ENCODE measurements at regions not wholly inside any gene's neighbourhood (a gene's known extent, or its start where the extent isn't known, plus 50 kb on each side); places are given as distances from the start of the nearest gene placed in this dataset.

DNA sequence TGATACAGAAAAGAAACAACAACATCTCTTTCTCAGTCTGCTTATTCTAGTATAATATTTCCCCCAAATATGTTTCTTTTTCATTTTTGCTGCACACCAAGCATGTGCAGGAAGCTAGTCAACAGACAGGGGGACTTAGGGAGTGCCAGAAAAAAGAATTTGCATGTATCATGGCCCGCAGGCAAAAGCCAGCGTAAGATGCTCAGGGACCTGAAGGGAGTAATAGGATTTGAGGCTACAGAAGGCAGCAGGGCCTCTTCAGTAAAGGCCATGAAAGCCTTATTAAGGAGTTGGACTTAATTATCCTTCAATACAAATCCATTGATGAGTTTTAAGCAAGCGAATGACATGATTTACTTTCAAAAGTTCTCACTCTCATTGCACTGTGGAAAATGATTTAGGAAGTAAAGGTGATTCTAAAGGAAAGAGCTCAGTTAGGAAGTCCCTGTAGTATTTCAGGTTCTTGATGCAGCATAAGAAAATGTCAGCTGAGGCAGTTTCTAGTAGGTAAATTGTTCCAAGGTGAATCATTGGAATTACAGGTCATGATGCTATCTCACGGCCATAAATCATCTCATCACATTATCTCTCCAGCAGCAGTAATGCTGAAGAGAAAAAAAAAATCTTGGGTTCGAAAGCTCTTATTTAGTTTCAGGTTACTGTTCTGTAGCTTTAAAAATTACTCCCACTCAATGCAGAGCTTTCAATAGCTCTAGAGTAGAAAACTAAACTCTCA lies 94.8 kb downstream of the PTCHD4 start:
- Histone ChIP-seq H3K79me2 (ENCODE audit: control insufficient read depth, insufficient read depth, low read length, unreplicated experiment) (no peaks in the 10 kb centered on the region), H3K4me3 (ENCODE audit: low read depth, low read length) (no peak overlapping the region), H3K4me1 (ENCODE audit: control insufficient read depth, insufficient read depth, low read length, unreplicated experiment) (no peaks in the 10 kb centered on the region), H2AFZ (ENCODE audit: low read length, unreplicated experiment) (no peak overlapping the region), H3K27ac (ENCODE audit: low read depth, low read length) (no peak overlapping the region), H3K27me3 (ENCODE audit: insufficient read depth, low read length) (no peaks in the 10 kb centered on the region; the same call in 1 of the 2 replicates), H3K36me3 (ENCODE audit: insufficient read depth, low read length) (no peaks in the 10 kb centered on the region)

DNA sequence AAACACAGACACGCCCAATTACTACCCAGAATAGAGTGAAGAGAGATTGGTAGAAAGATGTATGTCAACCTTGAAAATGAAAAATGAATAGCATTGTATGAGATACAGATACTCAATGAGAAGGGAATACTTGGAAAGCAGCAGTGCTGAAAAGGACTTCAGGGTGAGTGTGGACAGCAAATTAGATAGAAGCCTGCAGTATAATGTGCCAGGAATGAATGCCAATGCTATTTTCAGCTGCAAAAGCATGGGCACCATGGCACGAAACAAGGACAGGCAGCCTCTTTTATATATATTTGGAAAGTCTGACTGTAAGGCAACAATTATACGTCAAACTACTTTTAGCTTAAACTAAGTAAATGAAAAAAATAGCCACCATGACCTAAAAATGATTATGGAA lies 118.2 kb downstream of the PTCHD4 start:
- Histone ChIP-seq H3K4me1 (ENCODE audit: control insufficient read depth, insufficient read depth, low read length, unreplicated experiment) (no peaks in the 10 kb centered on the region), H3K27me3 (ENCODE audit: insufficient read depth, low read length) (peaks cover 29% of the 10 kb centered on the region), H3K79me2 (ENCODE audit: control insufficient read depth, insufficient read depth, low read length, unreplicated experiment) (no peaks in the 10 kb centered on the region), H3K4me3 (ENCODE audit: low read depth, low read length) (no peak overlapping the region), H3K27ac (ENCODE audit: low read depth, low read length) (no peak overlapping the region), H2AFZ (ENCODE audit: low read length, unreplicated experiment) (no peak overlapping the region), H3K36me3 (ENCODE audit: insufficient read depth, low read length) (no peaks in the 10 kb centered on the region)

DNA sequence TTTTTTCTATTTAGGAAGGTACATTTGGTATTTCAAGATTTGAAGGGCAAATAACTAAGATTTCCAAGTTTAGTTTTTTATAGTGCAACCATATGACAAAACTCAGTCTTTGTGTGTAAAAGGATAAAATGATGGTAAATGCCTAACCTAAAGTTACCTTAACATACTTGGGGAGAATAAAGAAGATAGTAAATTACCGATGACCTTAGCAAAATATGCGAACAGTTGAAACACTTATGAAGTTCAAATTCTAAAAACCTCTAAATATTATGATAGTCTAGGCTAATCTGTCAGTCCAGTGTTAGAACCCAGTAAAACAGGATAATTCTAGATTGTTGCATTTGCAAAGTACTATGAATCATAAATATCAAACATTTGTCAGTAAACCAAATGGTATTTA lies 127.5 kb downstream of the PTCHD4 start:
- H3K79me2 ChIP-seq (ENCODE audit: control insufficient read depth, insufficient read depth, low read length, unreplicated experiment): no peaks in the 10 kb centered on the region
- H3K27ac ChIP-seq (ENCODE audit: low read depth, low read length): no peak overlapping the region
- no peaks in the 10 kb centered on the region for H3K4me1 ChIP-seq (ENCODE audit: control insufficient read depth, insufficient read depth, low read length, unreplicated experiment)
- H2AFZ ChIP-seq (ENCODE audit: low read length, unreplicated experiment): no peak overlapping the region
- H3K36me3 ChIP-seq (ENCODE audit: insufficient read depth, low read length): no peaks in the 10 kb centered on the region
- H3K4me3 ChIP-seq (ENCODE audit: low read depth, low read length): no peak overlapping the region
- no peaks in the 10 kb centered on the region for H3K27me3 ChIP-seq (ENCODE audit: insufficient read depth, low read length)

DNA sequence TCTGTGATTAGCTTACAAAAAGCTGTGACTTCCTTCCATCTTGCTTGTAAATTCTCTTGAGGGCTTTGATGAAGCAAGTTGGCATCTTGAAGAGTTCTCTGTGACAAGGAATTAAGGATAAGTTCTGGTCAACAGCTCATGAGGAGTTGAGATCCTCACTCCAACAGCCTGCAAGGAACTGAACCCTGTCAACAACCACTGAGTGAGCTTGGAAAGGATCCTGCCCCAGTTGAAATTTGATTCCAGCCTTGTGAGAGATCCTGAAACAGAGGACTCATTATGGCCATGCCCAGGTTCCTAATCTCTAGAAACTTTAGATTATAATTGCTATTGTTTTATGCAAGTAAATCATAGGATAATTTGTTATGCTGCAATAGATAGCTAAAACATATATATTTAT lies 133.7 kb downstream of the PTCHD4 start:
- Histone ChIP-seq H3K36me3 (ENCODE audit: insufficient read depth, low read length) (no peaks in the 10 kb centered on the region), H2AFZ (ENCODE audit: low read length, unreplicated experiment) (no peak overlapping the region), H3K27me3 (ENCODE audit: insufficient read depth, low read length) (no peaks in the 10 kb centered on the region), H3K4me3 (ENCODE audit: low read depth, low read length) (no peak overlapping the region), H3K79me2 (ENCODE audit: control insufficient read depth, insufficient read depth, low read length, unreplicated experiment) (no peaks in the 10 kb centered on the region), H3K27ac (ENCODE audit: low read depth, low read length) (no peak overlapping the region), H3K4me1 (ENCODE audit: control insufficient read depth, insufficient read depth, low read length, unreplicated experiment) (no peaks in the 10 kb centered on the region)

DNA sequence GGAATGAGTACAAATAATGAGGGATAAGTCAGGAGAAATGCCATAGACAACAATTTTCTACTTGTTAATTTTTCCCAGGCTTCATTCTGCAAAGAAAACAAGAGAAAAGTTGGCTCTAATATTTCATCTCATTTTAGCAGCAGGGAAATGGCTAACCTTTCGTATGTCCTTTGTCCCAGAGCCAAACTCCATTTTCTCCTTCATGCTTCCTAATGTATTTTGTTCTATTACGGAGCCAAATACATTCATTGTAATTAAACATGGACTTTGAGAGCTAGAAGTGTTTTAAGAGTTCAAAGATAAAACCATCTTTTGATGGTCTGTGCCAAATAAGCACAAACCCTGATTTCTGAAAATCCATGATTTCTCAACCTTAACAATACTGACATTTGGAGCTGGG lies 136.9 kb downstream of the PTCHD4 start:
- H3K36me3 ChIP-seq (ENCODE audit: insufficient read depth, low read length): no peaks in the 10 kb centered on the region

DNA sequence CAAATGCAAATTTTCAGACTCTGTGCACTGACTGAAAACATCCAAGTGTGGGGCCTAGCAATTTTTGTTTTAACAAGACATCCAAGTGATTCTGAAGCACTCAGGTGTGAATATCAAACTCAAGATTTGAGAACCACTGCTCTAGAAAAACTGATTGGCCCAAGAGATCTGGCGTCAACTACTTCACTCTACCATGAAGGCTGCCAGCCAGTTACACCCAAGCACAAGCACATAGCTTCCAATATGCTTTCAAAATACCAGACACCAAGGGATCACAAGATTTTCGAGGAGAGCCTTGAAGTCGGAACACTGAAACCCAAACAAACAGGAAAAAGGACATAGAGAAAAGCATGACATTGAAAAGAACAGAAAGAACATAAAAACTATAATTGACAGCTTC lies 140.2 kb downstream of the PTCHD4 start:
- no peaks in the 10 kb centered on the region for H3K36me3 ChIP-seq (ENCODE audit: insufficient read depth, low read length)
- H2AFZ ChIP-seq (ENCODE audit: low read length, unreplicated experiment): no peak overlapping the region
- H3K4me3 ChIP-seq (ENCODE audit: low read depth, low read length): no peak overlapping the region
- no peaks in the 10 kb centered on the region for H3K79me2 ChIP-seq (ENCODE audit: control insufficient read depth, insufficient read depth, low read length, unreplicated experiment)
- no peak overlapping the region for H3K27ac ChIP-seq (ENCODE audit: low read depth, low read length)
- H3K4me1 ChIP-seq (ENCODE audit: control insufficient read depth, insufficient read depth, low read length, unreplicated experiment): no peaks in the 10 kb centered on the region
- no peaks in the 10 kb centered on the region for H3K27me3 ChIP-seq (ENCODE audit: insufficient read depth, low read length)

More for the DNA sequence above, 136.9 kb downstream of the PTCHD4 start:
- no peak overlapping the region for H2AFZ ChIP-seq (ENCODE audit: low read length, unreplicated experiment)
- no peak overlapping the region for H3K4me3 ChIP-seq (ENCODE audit: low read depth, low read length)
- H3K27ac ChIP-seq (ENCODE audit: low read depth, low read length): no peak overlapping the region
- H3K27me3 ChIP-seq (ENCODE audit: insufficient read depth, low read length): no peaks in the 10 kb centered on the region
- H3K4me1 ChIP-seq (ENCODE audit: control insufficient read depth, insufficient read depth, low read length, unreplicated experiment): no peaks in the 10 kb centered on the region
- H3K79me2 ChIP-seq (ENCODE audit: control insufficient read depth, insufficient read depth, low read length, unreplicated experiment): no peaks in the 10 kb centered on the region

DNA sequence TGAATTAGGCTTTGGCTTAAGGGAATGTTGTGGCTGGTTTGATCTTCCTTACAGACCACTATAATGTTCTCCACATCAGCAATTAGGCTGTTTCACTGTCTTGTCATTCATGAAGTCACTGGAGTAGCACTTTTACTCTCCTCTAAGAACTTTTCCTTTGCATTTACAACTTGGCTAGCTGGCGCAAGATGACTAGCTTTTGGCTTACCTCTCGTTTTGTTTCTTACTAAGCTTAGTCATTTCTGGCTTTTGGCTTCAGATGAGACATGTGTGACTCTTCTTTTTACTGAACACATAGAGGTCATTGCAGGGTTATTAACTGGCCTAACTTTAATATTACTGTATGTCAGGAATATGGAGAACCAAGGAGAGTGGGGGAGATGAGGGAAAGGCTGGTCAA lies 143.2 kb downstream of the PTCHD4 start:
- no peaks in the 10 kb centered on the region for H3K4me1 ChIP-seq (ENCODE audit: control insufficient read depth, insufficient read depth, low read length, unreplicated experiment)
- H3K79me2 ChIP-seq (ENCODE audit: control insufficient read depth, insufficient read depth, low read length, unreplicated experiment): no peaks in the 10 kb centered on the region
- H3K4me3 ChIP-seq (ENCODE audit: low read depth, low read length): no peak overlapping the region
- no peak overlapping the region for H2AFZ ChIP-seq (ENCODE audit: low read length, unreplicated experiment)
- H3K36me3 ChIP-seq (ENCODE audit: insufficient read depth, low read length): no peaks in the 10 kb centered on the region
- no peak overlapping the region for H3K27ac ChIP-seq (ENCODE audit: low read depth, low read length)
- H3K27me3 ChIP-seq (ENCODE audit: insufficient read depth, low read length): no peaks in the 10 kb centered on the region

DNA sequence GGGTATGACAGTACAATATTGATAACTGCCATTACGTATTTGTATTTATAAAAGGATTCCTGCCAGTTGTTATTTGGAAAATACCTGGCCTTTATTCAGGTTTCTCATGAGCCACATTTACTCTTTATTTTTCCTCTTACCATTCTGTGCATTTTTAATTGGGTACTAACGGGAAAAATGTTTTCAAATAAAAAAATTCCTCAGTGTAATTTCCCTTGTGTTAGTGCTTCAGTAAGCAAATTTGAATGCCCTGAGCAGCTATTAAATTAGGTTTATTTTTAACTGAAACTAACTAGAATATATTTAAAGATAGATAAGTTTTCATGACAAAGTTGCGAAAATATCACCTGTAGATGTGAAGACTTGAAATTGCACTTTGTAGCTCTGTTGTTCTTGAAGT lies 146.0 kb downstream of the PTCHD4 start:
- Histone ChIP-seq H3K79me2 (ENCODE audit: control insufficient read depth, insufficient read depth, low read length, unreplicated experiment) (no peaks in the 10 kb centered on the region), H3K4me3 (ENCODE audit: low read depth, low read length) (no peak overlapping the region), H3K36me3 (ENCODE audit: insufficient read depth, low read length) (no peaks in the 10 kb centered on the region), H2AFZ (ENCODE audit: low read length, unreplicated experiment) (no peak overlapping the region), H3K27me3 (ENCODE audit: insufficient read depth, low read length) (no peaks in the 10 kb centered on the region), H3K27ac (ENCODE audit: low read depth, low read length) (no peak overlapping the region), H3K4me1 (ENCODE audit: control insufficient read depth, insufficient read depth, low read length, unreplicated experiment) (no peaks in the 10 kb centered on the region)

DNA sequence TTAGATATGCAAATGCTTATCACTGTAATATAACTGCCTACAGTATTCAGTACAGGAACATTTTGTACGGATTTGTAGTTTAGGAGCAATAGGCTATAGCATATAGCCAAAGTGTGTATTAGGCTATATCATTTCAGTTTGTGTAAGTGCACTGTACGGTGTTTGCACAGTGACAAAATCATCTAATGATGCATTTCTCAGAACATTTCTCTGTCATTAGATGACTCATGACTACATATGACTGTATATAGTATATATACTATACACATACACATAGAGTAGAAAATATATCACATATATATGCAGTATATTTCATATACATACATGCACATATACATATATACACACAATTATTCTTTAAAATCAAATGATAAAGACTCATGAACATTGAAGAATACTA lies 158.4 kb downstream of the PTCHD4 start:
- Histone ChIP-seq H3K27ac (ENCODE audit: low read depth, low read length) (no peak overlapping the region), H3K4me1 (ENCODE audit: control insufficient read depth, insufficient read depth, low read length, unreplicated experiment) (no peaks in the 10 kb centered on the region), H2AFZ (ENCODE audit: low read length, unreplicated experiment) (no peak overlapping the region), H3K79me2 (ENCODE audit: control insufficient read depth, insufficient read depth, low read length, unreplicated experiment) (no peaks in the 10 kb centered on the region), H3K27me3 (ENCODE audit: insufficient read depth, low read length) (peaks cover 5% of the 10 kb centered on the region; the same call in 1 of the 2 replicates), H3K4me3 (ENCODE audit: low read depth, low read length) (no peak overlapping the region), H3K36me3 (ENCODE audit: insufficient read depth, low read length) (no peaks in the 10 kb centered on the region)

DNA sequence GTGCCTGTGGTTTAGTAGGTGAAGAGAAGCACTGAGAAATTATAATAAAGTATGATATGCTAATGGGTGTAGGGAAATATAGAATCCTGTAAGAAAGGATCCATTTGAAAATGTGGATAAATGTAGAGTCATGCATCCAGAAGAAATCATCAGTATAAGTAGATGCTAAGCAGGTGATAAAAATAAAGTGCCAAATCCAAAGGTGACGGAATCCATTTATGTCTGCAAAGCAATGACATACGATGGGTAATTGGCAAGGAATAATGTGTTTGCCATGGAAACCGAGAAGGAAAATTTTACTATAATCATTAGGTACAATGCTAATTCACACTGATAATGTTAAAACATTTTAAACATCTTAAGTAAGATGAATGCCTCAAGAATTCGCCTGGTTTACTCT lies 163.0 kb downstream of the OPN5 start:
- no peak overlapping the region for H2AFZ ChIP-seq (ENCODE audit: low read length, unreplicated experiment)

DNA sequence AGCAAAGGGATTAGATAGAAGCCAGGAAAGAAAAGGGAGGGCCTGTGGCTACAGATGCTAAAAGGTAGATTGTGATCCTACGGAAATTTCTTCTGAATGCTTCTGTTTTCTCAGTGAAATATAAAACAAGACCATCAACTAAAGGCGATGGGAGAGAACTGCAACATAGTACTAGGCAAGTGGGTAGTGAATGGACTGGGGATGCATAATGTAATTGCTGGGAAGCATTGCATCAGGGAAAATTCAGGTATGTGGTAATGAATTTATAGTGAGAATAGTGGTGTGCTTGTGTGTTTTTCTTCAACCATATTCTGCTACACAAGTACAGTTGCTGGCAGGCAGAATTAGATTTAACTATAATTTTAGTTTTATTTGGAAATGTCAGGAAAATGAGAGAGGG lies 156.6 kb downstream of the OPN5 start:
- Histone ChIP-seq H3K4me1 (ENCODE audit: control insufficient read depth, insufficient read depth, low read length, unreplicated experiment) (no peaks in the 10 kb centered on the region), H2AFZ (ENCODE audit: low read length, unreplicated experiment) (no peak overlapping the region), H3K27me3 (ENCODE audit: insufficient read depth, low read length) (peaks cover 10% of the 10 kb centered on the region; the same call in 1 of the 2 replicates), H3K79me2 (ENCODE audit: control insufficient read depth, insufficient read depth, low read length, unreplicated experiment) (no peaks in the 10 kb centered on the region), H3K27ac (ENCODE audit: low read depth, low read length) (no peak overlapping the region), H3K4me3 (ENCODE audit: low read depth, low read length) (no peak overlapping the region), H3K36me3 (ENCODE audit: insufficient read depth, low read length) (no peaks in the 10 kb centered on the region)

More for the DNA sequence above, 163.0 kb downstream of the OPN5 start:
- no peak overlapping the region for H3K27ac ChIP-seq (ENCODE audit: low read depth, low read length)
- no peaks in the 10 kb centered on the region for H3K79me2 ChIP-seq (ENCODE audit: control insufficient read depth, insufficient read depth, low read length, unreplicated experiment)
- H3K36me3 ChIP-seq (ENCODE audit: insufficient read depth, low read length): no peaks in the 10 kb centered on the region
- H3K4me1 ChIP-seq (ENCODE audit: control insufficient read depth, insufficient read depth, low read length, unreplicated experiment): no peaks in the 10 kb centered on the region
- peaks cover 10% of the 10 kb centered on the region; the same call in 1 of the 2 replicates for H3K27me3 ChIP-seq (ENCODE audit: insufficient read depth, low read length)
- no peak overlapping the region for H3K4me3 ChIP-seq (ENCODE audit: low read depth, low read length)
